Thymus (tissue), 11 donors: ENCODE measurements at regions not wholly inside any gene's neighbourhood (a gene's known extent, or its start where the extent isn't known, plus 50 kb on each side); places are given as distances from the start of the nearest gene placed in this dataset.
"Not testable (repeated sequence)": the region's sequence is repeated elsewhere in the genome, so short reads cannot be mapped to it uniquely, and the experiment has no call there.

Experiments used
- DNase-seq, 9 donors: peaks; one replicate each; pipeline ENCODE4 v3.0.0-alpha.2; 2013; ENCODE audit warnings: low spot score in 9 of 9, low read depth in 6 of 9, missing footprints in 1 of 9
- H3K27ac ChIP-seq, 2 donors: one replicate each; pipeline ENCODE4 v1.5.1; 2013; ENCODE audit warnings: control low read depth in 1 of 2, low read depth in 1 of 2, low read length in 1 of 2, mild to moderate bottlenecking in 1 of 2, moderate library complexity in 1 of 2
- H3K27me3 ChIP-seq, 2 donors: one replicate each; pipeline ENCODE4 v1.5.1; 2013; ENCODE audit warnings: low read length in 1 of 2; ENCODE audit not compliant: control insufficient read depth in 2 of 2, insufficient read depth in 1 of 2
- H3K36me3 ChIP-seq, 2 donors: one replicate each; pipeline ENCODE4 v1.5.1; 2013; ENCODE audit warnings: low read length in 1 of 2, mild to moderate bottlenecking in 1 of 2, moderate library complexity in 1 of 2; ENCODE audit not compliant: control insufficient read depth in 2 of 2, insufficient read depth in 2 of 2
- H3K4me1 ChIP-seq, 2 donors: one replicate each; pipeline ENCODE4 v1.5.1; 2013; ENCODE audit warnings: low read length in 2 of 2; ENCODE audit not compliant: control insufficient read depth in 2 of 2, insufficient read depth in 2 of 2
- H3K4me3 ChIP-seq, 2 donors: one replicate each; pipeline ENCODE4 v1.5.1; 2013; ENCODE audit warnings: low read length in 2 of 2, control low read depth in 1 of 2, mild to moderate bottlenecking in 1 of 2
- H3K9me3 ChIP-seq, 2 donors: one replicate each; pipeline ENCODE4 v1.5.1; 2013; ENCODE audit warnings: low read length in 1 of 2, mild to moderate bottlenecking in 1 of 2; ENCODE audit not compliant: control insufficient read depth in 2 of 2, insufficient read depth in 1 of 2
- WGBS: extraction: QIAGEN DNeasy Blood & Tissue Kit; methylation state at CpG from one replicate; pipeline ENCODE4 v1.1.7; 2013; 5-methylcytosine and 5-hydroxymethylcytosine counted together
- donor health status: healthy.

GRCh38 chr10:130352291-130352645 is 216.1 kb downstream of the GLRX3 start:
- no peaks in the 10 kb centered on the region for H3K9me3 ChIP-seq
- H3K36me3 ChIP-seq, result no peaks in the 10 kb centered on the region
- no peak for DNase-seq
- no peak overlapping the region for H3K4me3 ChIP-seq
- H3K27me3 ChIP-seq, result no peaks in the 10 kb centered on the region
- 69% methylated on average over 9 of the region's 9 CpGs for WGBS
- H3K4me1 ChIP-seq, result no peaks in the 10 kb centered on the region
- H3K27ac ChIP-seq, result no peak overlapping the region

DNA sequence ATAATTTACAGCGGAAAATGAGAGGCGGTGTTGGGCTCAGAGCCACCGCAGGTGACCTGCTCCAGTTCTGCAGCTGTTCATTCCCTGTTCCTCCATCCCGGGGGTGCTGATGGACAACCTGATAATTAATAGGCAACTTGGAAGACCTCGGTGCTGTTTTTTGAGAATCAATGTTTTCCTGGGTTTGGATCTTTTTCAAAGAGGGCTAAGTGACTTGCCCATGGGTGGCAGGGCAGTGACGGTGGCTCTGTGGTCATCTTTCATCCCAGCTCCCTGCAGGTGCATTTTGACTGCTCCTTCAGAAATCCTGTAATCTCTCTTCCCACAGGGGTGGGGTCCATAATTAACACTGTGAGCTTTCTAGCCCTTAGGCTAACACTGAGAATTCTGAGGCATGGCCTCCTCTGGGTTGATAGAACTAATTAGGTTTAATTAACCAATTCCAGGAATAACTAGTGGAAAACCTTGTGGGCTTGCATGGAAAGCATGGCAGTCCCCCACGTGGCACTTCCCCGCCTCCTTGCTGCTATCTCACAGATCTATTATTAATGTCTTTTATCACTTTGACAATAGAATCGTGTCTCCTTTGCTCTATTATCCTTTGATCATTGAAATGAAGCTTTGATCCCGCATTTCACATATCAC is 217.9 kb downstream of the GLRX3 start:
- no peak overlapping the region for H3K4me3 ChIP-seq
- H3K27me3 ChIP-seq, result no peaks in the 10 kb centered on the region
- H3K9me3 ChIP-seq, result no peaks in the 10 kb centered on the region
- no peak for DNase-seq
- H3K4me1 ChIP-seq, result no peaks in the 10 kb centered on the region
- no peak overlapping the region for H3K27ac ChIP-seq
- no peaks in the 10 kb centered on the region for H3K36me3 ChIP-seq
- 90% methylated on average over 10 of the region's 10 CpGs for WGBS

DNA sequence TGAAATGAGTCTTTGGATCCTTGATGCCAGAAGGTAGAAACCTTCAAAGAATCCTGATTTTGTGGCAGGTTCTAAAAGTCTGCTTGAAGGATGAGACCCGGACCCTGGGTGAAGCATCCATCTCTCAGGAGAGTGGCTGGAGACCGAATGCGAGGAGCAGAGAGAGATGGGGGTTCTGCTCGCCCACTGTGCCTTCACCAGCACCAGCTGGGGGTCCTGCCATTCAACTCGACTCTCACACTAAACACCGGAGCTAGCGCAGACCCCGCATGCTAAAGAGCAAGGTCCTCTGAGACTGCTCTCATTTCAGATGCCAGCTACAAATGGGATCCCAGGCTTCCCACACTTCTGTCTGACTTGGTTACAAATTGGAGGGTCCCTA is 218.4 kb downstream of the GLRX3 start:
- WGBS, result 94% methylated on average over 8 of the region's 8 CpGs
- DNase-seq, result no peak
- no peaks in the 10 kb centered on the region for H3K36me3 ChIP-seq

DNA sequence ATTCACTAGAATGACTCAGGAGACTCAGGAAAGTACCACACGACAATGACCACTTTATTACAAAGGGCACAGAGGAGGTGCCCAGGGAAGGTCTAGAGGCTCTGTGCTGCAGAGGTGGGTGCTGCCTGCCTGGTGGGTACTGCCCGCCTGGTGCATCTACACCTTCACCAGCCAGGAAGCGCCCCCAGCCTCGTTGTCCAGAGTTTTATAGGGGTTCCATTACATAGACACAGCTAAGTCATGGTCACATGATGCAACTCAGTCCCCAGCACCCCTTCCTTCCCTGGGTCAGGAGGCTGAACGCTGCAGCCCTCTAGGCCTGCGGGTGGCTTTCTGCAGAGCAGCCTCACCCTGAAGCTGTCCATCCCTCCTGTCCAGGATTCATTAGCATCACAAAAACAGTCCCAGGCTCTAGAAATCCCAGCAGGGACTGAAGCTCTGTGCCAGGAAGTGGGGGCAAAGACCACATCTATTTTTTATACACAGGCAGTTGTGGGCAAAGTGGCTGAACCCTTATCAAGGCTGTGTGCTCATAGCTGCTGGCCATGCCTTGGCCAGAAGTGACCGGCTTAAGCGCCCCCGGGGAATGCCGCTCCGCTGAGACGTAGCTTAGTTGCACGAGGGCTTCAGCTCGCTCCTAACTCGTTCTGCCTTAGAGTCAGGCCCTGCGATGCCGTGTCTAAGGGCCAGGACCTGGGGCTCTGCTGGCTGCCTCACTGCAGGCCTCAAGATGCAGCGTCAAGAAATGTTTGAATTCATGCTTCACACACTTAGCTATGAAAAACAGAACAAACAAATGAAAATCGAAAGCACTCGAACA is 219.0 kb downstream of the GLRX3 start:
- 92% methylated on average over 20 of the region's 20 CpGs for WGBS
- Histone ChIP-seq H3K36me3 (no peaks in the 10 kb centered on the region), H3K4me3 (no peak overlapping the region), H3K27me3 (no peaks in the 10 kb centered on the region), H3K4me1 (no peaks in the 10 kb centered on the region), H3K27ac (no peak overlapping the region), H3K9me3 (no peaks in the 10 kb centered on the region)
- no peak for DNase-seq

More for the DNA sequence above, 218.4 kb downstream of the GLRX3 start:
- H3K9me3 ChIP-seq, result no peaks in the 10 kb centered on the region
- no peaks in the 10 kb centered on the region for H3K4me1 ChIP-seq
- H3K4me3 ChIP-seq, result no peak overlapping the region
- no peaks in the 10 kb centered on the region for H3K27me3 ChIP-seq
- no peak overlapping the region for H3K27ac ChIP-seq

GRCh38 chr10:130356429-130356828 is 220.2 kb downstream of the GLRX3 start:
- H3K36me3 ChIP-seq, H3K4me3 ChIP-seq, H3K27ac ChIP-seq, H3K9me3 ChIP-seq, DNase-seq, H3K27me3 ChIP-seq, H3K4me1 ChIP-seq: not testable (repeated sequence)
- 90% methylated on average over 23 of the region's 23 CpGs for WGBS

DNA sequence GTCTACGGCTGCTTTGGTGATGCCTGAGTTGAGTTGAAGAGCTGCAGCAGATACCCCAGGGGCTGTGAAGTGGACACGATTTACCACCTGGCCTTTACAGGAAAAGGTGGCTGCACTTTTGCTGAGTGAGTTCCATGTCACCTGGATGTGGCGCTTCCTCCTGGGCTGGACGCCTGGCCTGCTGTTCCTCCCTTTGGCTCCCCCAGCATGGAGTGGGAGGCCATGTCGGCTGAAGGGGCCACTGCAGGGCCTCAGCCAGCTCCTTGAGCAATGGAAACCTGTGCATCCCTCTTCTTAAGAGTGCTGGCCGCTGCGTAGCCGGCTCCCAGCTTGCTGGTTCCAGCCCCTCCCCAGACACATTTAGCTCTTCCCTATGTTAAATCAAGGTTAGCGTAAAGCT is 221.0 kb downstream of the GLRX3 start:
- Histone ChIP-seq H3K27me3 (no peaks in the 10 kb centered on the region), H3K9me3 (no peaks in the 10 kb centered on the region), H3K27ac (no peak overlapping the region), H3K36me3 (no peaks in the 10 kb centered on the region), H3K4me3 (no peak overlapping the region), H3K4me1 (no peaks in the 10 kb centered on the region)
- DNase-seq, result no peak
- 97% methylated on average over 9 of the region's 9 CpGs for WGBS

DNA sequence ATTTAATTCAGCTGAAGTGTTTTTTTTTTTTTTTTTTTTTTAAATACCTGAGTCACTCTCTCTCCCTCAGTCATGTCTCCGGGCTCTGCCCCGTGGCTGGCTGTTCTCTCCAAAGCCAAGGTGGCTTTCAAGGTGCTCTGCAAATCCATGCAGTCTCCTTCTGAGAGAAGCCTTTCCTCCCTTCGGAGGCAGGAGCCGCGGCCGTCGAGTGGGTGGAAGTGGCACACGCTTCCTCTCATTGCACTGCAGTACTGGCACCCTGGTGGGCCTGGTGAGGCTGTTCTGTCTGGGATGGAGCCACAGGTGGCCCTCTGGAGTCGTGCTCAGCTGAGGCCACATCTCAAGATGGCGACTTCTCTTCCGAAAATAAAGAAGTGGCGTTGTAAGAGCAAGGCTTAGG is 221.8 kb downstream of the GLRX3 start:
- 88% methylated on average over 12 of the region's 12 CpGs for WGBS
- DNase-seq, result no peak

DNA sequence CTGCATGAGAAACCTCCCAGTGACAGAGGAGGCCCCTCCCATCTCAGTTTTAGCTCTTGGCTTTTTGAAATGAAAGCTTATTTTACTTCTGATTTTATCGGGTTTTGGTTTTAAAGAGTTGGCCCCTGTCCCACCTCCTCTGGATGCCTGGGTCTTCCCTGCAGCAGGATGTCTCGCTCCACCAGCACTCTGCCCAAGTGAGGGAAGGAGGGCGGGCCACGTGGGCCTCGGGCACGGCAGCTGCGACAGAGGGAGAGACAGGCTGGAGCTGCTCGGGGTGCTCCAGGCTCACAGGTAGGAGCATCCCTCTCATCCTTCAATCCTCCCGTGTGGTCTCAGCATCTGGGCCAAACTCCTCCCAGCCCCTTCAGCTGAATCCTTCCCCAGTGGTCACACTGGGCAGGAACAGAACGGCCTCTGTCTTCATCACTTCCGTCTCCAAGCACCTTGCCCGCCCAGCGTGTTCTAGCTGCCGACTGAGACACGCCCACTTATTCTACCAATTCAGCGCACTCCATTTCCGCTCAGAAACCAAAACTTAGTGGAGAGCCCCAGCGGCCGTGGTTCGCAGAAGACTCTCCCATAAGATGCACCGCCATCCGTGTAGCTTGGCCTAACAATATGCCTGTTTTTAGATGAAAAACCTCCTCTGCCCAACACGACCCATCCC is 222.9 kb downstream of the GLRX3 start:
- H3K4me3 ChIP-seq, result no peak overlapping the region
- no peaks in the 10 kb centered on the region for H3K4me1 ChIP-seq
- H3K36me3 ChIP-seq, result no peaks in the 10 kb centered on the region
- no peak overlapping the region for H3K27ac ChIP-seq
- no peaks in the 10 kb centered on the region for H3K9me3 ChIP-seq
- WGBS, result 89% methylated on average over 23 of the region's 23 CpGs
- H3K27me3 ChIP-seq, result no peaks in the 10 kb centered on the region
- no peak for DNase-seq

More for the DNA sequence above, 221.8 kb downstream of the GLRX3 start:
- no peaks in the 10 kb centered on the region for H3K27me3 ChIP-seq
- H3K36me3 ChIP-seq, result no peaks in the 10 kb centered on the region
- no peaks in the 10 kb centered on the region for H3K9me3 ChIP-seq
- H3K4me1 ChIP-seq, result no peaks in the 10 kb centered on the region
- no peak overlapping the region for H3K4me3 ChIP-seq
- no peak overlapping the region for H3K27ac ChIP-seq

DNA sequence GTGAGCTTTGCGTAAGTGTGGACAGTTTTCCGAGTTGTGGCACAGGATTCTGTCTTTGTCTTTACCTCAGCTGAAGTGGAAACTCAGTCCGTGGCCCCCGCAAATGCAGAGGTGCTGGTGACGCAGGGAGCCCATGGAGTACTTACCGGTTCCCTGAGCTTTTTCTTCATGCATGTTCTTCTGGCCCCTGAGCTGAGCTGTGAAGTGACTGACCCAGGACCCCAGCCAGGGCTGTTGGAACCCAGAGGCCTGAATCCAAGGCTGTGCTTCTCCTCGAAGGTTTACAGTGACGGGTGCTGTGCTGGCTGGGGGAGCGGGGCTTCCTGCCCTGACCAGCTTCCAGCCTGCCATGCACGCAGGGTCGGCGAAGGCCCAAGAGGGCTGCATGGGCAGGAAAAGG is 223.5 kb downstream of the GLRX3 start:
- Histone ChIP-seq H3K27me3 (no peaks in the 10 kb centered on the region), H3K36me3 (no peaks in the 10 kb centered on the region), H3K4me3 (no peak overlapping the region), H3K9me3 (no peaks in the 10 kb centered on the region), H3K27ac (no peak overlapping the region), H3K4me1 (no peaks in the 10 kb centered on the region)
- 94% methylated on average over 12 of the region's 12 CpGs for WGBS
- DNase-seq, result no peak
